Smooth muscle cell (in vitro differentiated cells): ENCODE measurements at regions not wholly inside any gene's neighbourhood (a gene's known extent, or its start where the extent isn't known, plus 50 kb on each side); places are given as distances from the start of the nearest gene placed in this dataset.
A peak's percentile ranks its signal among the peaks of the same experiment; 100 is the strongest.

Experiments
- DNase-seq: peaks from one replicate; lab custom pipeline; 2025; ENCODE audit not compliant: unreplicated experiment; lab: John Stamatoyannopoulos, UW
- H2AFZ ChIP-seq: fragments of 200-600 bp; sonication (generic); 2 replicates; pipeline ENCODE4 v1.6.0; 2016; ENCODE audit warnings: antibody characterized with exemption, low read depth, mild to moderate bottlenecking
- H3F3A ChIP-seq: fragments of 200-600 bp; sonication (generic); 2 replicates; pipeline ENCODE4 v1.6.0; 2017; ENCODE audit warnings: antibody characterized with exemption, low read depth
- H3K27ac ChIP-seq: fragments of 200-600 bp; sonication (generic); 2 replicates; pipeline ENCODE4 v1.5.1; 2016; ENCODE audit warnings: low read depth, mild to moderate bottlenecking
- H3K27me3 ChIP-seq: fragments of 200-600 bp; sonication (generic); 2 replicates; pipeline ENCODE4 v1.6.1; 2016; ENCODE audit warnings: low read depth, mild to moderate bottlenecking
- H3K36me3 ChIP-seq: fragments of 200-600 bp; sonication (generic); 2 replicates; pipeline ENCODE4 v1.5.1; 2016; ENCODE audit warnings: low read depth
- H3K4me1 ChIP-seq: fragments of 200-600 bp; sonication (generic); 2 replicates; pipeline ENCODE4 v1.5.1; 2016; ENCODE audit warnings: low read depth
- H3K4me2 ChIP-seq: fragments of 200-600 bp; sonication (generic); 2 replicates; pipeline ENCODE4 v1.6.0; 2016; ENCODE audit warnings: mild to moderate bottlenecking
- H3K4me3 ChIP-seq: fragments of 200-600 bp; sonication (generic); 2 replicates; pipeline ENCODE4 v1.5.1; 2016; ENCODE audit warnings: mild to moderate bottlenecking
- H3K79me2 ChIP-seq: fragments of 200-600 bp; sonication (generic); 2 replicates; pipeline ENCODE4 v1.6.0; 2016; ENCODE audit warnings: low read depth, mild to moderate bottlenecking
- H3K9ac ChIP-seq: fragments of 200-600 bp; sonication (generic); 2 replicates; pipeline ENCODE4 v1.6.0; 2016; ENCODE audit warnings: low read depth
- H3K9me3 ChIP-seq: fragments of 200-600 bp; sonication (generic); replicated peaks from 2 replicates; pipeline ENCODE4 v1.5.1; 2016; ENCODE audit warnings: low read depth
- H4K20me1 ChIP-seq: fragments of 200-600 bp; sonication (generic); 2 replicates; pipeline ENCODE4 v1.6.0; 2016; ENCODE audit warnings: low read depth
- CTCF ChIP-seq: fragments of 200-600 bp; sonication (generic); IDR thresholded peaks from 2 replicates; pipeline ENCODE4 v1.5.1; 2017; ENCODE audit warnings: borderline replicate concordance, mild to moderate bottlenecking, antibody characterized with exemption; ENCODE audit not compliant: insufficient read depth, poor library complexity, severe bottlenecking
- WGBS: methylation state at CpG from one replicate; pipeline ENCODE4 v1.1.7; 2016; ENCODE audit warnings: low lambda C conversion rate; 5-methylcytosine and 5-hydroxymethylcytosine counted together

DNA sequence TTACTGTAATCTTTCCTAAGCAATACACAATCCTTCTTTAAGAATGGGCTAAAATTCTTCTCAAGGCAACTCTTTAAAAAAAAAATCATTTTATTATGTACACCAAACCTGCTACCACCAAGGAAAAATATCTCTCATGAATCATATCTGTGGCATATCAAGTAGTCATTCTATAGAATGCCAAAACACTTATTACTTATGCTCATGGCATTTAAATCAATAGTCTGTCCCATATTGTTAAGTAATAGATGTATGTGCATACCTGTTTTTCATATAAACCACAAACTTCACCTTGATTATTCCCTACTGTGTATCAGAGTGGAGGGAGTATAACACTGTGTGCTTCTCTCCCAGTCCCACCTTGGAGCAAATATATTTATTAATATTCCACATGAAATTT lies 95.8 kb upstream of the SETBP1 start:
- Histone ChIP-seq H3K27ac (no peak overlapping the region), H2AFZ (no peak overlapping the region), H3K27me3 (no peaks in the 10 kb centered on the region), H3K4me3 (no peak overlapping the region), H3K36me3 (no peaks in the 10 kb centered on the region), H3K4me1 (peaks cover 10% of the 10 kb centered on the region), H3K9me3 (no peaks in the 10 kb centered on the region), H3K4me2 (no peak overlapping the region), H4K20me1 (no peaks in the 10 kb centered on the region), H3K9ac (no peak overlapping the region), H3K79me2 (no peaks in the 10 kb centered on the region), H3F3A (peaks cover 16% of the 10 kb centered on the region)
- DNase-seq, result no peak
- no peak for TF ChIP-seq CTCF

DNA sequence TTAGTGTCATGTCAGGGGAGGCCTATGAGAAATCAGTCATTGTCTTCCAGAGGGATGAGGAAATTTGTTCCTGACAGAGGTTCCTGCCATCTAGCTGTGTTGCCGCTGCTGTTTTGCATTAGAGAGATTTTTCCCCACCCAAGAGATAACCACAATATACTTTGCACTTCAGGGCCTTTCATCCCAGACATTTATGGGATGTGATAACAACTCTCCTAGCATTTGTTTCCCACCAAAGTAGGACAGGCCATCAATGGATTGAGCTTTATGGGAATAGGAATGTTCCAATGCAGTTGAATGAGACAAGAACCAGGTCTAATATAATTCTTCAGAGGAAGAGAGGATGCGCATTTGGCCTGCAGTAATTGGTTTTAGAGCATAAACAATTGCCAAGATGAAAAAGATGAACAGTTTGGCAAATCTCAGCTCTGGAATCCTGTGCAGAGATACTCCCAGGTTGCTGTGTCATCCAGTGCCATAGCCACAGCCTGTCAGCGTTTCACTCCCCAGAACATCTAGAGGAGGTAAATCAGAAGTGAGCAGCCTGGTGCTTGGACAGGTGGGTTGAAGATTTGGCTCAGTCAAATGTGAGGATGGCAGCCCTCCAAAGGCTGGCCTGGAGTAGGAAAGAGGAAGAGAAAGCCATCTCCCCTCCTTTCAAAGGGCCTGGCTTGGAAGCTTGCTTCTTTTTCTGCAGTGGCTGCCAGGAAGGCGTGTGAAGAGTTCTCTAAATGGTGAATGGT lies 93.7 kb upstream of the SETBP1 start:
- Histone ChIP-seq H3K4me2 (no peak overlapping the region), H3K79me2 (no peaks in the 10 kb centered on the region), H3K4me3 (no peak overlapping the region), H3K9ac (no peak overlapping the region), H4K20me1 (no peaks in the 10 kb centered on the region), H3K4me1 (peaks cover 8% of the 10 kb centered on the region), H2AFZ (no peak overlapping the region), H3K27ac (no peak overlapping the region), H3K9me3 (no peaks in the 10 kb centered on the region), H3K27me3 (no peaks in the 10 kb centered on the region), H3K36me3 (no peaks in the 10 kb centered on the region), H3F3A (peaks cover 31% of the 10 kb centered on the region)
- TF ChIP-seq CTCF, result no peak
- WGBS, result 65% methylated on average over 4 of the region's 4 CpGs
- DNase-seq, result no peak

DNA sequence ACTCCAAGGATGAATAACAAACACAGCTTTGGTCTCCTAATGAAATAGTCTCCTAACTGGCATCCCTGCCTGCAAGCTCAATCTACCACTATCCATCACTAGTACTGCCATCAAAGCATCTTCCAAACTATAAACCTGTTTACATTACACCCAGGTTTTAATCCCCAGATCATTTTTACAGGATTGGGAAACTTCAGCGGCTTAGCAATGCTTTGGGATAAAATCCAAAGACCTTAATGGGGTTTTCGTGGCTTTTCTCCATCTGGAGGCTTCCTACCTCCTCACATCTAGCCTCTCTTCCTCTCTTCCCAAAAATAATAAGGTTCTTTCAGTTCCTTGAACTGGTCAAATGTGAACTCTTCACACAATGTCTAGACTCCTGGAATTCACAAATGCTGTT lies 92.2 kb upstream of the SETBP1 start:
- no peaks in the 10 kb centered on the region for H3K36me3 ChIP-seq
- no peaks in the 10 kb centered on the region for H4K20me1 ChIP-seq
- peak overlapping the region; percentile 75 for H3K4me2 ChIP-seq
- no peak overlapping the region for H2AFZ ChIP-seq
- no peak for TF ChIP-seq CTCF
- H3K79me2 ChIP-seq, result no peaks in the 10 kb centered on the region
- H3K9ac ChIP-seq, result no peak overlapping the region
- no peak for DNase-seq
- H3K27me3 ChIP-seq, result no peaks in the 10 kb centered on the region
- WGBS, result 14% methylated on average over 2 of the region's 2 CpGs
- peaks cover 37% of the 10 kb centered on the region for H3F3A ChIP-seq
- H3K9me3 ChIP-seq, result no peaks in the 10 kb centered on the region
- peak overlapping the region; percentile 70 for H3K27ac ChIP-seq
- H3K4me3 ChIP-seq, result no peak overlapping the region
- H3K4me1 ChIP-seq, result peaks cover 17% of the 10 kb centered on the region

DNA sequence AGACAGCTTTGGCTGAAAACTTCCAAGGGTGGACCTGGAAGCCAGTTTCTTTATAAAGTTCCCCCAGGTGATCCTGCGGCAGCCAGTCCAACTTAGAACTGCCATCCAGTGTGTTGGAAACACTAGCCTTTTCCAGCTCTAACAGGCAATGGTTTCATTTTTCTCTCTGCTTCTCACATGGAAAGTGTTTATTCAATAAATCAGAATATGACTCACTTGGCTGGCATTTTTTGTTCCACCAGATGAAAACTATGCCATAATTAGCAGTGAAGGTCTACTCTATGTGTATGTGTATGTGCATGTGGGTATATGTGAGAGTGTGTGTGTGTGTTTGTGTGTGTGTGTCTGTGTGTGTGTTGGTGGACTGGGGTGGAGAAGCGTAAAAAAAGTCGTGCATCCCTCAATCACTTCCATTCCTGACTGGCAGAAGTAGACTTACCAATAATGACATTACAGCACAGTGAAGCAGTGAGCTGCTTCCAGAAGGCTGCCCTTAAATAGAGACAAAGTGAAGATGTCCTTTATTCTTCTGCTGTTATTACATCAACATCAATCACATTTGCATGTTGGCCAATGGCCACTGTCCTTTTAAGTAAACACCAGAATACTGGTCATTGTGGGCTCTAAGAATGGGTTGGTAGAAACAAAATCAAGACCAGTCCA lies 90.9 kb upstream of the SETBP1 start:
- peak overlapping the region; percentile 7 for H3K9ac ChIP-seq
- H3K36me3 ChIP-seq, result no peaks in the 10 kb centered on the region
- no peak overlapping the region for H2AFZ ChIP-seq
- no peaks in the 10 kb centered on the region for H3K27me3 ChIP-seq
- 51% methylated on average over 3 of the region's 3 CpGs for WGBS
- peak overlapping the region; percentile 70 for H3K27ac ChIP-seq
- no peaks in the 10 kb centered on the region for H4K20me1 ChIP-seq
- H3K4me3 ChIP-seq, result no peak overlapping the region
- H3K4me2 ChIP-seq, result peak overlapping the region; percentile 75
- no peak for TF ChIP-seq CTCF
- H3K4me1 ChIP-seq, result peaks cover 17% of the 10 kb centered on the region
- DNase-seq, result no peak
- H3F3A ChIP-seq, result peaks cover 30% of the 10 kb centered on the region
- no peaks in the 10 kb centered on the region for H3K79me2 ChIP-seq
- no peaks in the 10 kb centered on the region for H3K9me3 ChIP-seq
